Neutrophil (primary cell): ENCODE measurements at regions not wholly inside any gene's neighbourhood (a gene's known extent, or its start where the extent isn't known, plus 50 kb on each side); places are given as distances from the start of the nearest gene placed in this dataset.

Experiments
- H3K27ac ChIP-seq: fragments of 200-600 bp; sonication (generic); 2 replicates; pipeline ENCODE4 v1.5.1; 2016; ENCODE audit warnings: mild to moderate bottlenecking, moderate library complexity
- H3K27me3 ChIP-seq: fragments of 200-600 bp; sonication (generic); 2 replicates; pipeline ENCODE4 v1.6.0; 2016; ENCODE audit warnings: mild to moderate bottlenecking
- H3K36me3 ChIP-seq: fragments of 200-600 bp; sonication (generic); 2 replicates; pipeline ENCODE4 v1.5.1; 2017
- H3K4me1 ChIP-seq, 2 experiments: fragments of 200-600 bp in 1 of 2; sonication (generic) in 1 of 2; 1 replicate in 1 of 2; 2 replicates in 1 of 2; pipeline versions ENCODE4 v1.5.1 to v1.6.1; 2013 to 2016; ENCODE audit warnings: low read depth in 1 of 2, low read length in 1 of 2, mild to moderate bottlenecking in 1 of 2, moderate library complexity in 1 of 2; ENCODE audit not compliant: control insufficient read depth in 1 of 2, insufficient read depth in 1 of 2
- H3K4me3 ChIP-seq, 2 experiments: fragments of 200-600 bp in 1 of 2; sonication (generic) in 1 of 2; 1 replicate in 1 of 2; 2 replicates in 1 of 2; pipeline ENCODE4 v1.5.1; 2013 to 2016; ENCODE audit warnings: low read depth in 1 of 2, low read length in 1 of 2, mild to moderate bottlenecking in 1 of 2, moderate library complexity in 1 of 2
- H3K9me3 ChIP-seq: fragments of 200-600 bp; sonication (generic); 2 replicates; pipeline ENCODE4 v1.5.1; 2016
- TF ChIP-seq, protein P1 (sequence below): fragments of 200-600 bp; sonication (generic); IDR thresholded peaks from 2 replicates; pipeline ENCODE4 v1.5.1; 2016; ENCODE audit warnings: antibody characterized with exemption

DNA sequence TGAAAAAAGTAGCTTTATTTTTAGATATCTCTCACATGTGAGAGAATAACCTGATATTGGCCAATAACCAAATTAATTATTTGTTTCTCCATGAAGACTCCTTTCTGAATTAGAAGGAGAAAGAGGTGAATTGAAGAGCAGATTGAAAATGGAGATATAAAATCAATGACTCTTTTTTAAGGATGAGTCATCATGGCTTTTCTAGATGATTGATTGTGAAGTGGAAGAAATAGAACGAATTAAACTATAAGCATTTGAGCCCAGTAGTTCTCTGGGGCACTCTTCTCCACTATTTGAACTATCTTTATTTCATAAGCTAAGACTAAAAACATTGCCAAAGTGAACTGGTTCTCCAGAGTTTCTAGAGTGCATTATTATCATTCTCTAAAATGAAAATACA lies 137.2 kb upstream of the EDNRA start:
- no peaks in the 10 kb centered on the region for H3K9me3 ChIP-seq
- H3K36me3 ChIP-seq = no peaks in the 10 kb centered on the region
- no peaks in the 10 kb centered on the region for H3K4me1 ChIP-seq
- H3K4me3 ChIP-seq = no peak overlapping the region
- H3K27ac ChIP-seq = no peak overlapping the region
- TF ChIP-seq, protein P1, sequence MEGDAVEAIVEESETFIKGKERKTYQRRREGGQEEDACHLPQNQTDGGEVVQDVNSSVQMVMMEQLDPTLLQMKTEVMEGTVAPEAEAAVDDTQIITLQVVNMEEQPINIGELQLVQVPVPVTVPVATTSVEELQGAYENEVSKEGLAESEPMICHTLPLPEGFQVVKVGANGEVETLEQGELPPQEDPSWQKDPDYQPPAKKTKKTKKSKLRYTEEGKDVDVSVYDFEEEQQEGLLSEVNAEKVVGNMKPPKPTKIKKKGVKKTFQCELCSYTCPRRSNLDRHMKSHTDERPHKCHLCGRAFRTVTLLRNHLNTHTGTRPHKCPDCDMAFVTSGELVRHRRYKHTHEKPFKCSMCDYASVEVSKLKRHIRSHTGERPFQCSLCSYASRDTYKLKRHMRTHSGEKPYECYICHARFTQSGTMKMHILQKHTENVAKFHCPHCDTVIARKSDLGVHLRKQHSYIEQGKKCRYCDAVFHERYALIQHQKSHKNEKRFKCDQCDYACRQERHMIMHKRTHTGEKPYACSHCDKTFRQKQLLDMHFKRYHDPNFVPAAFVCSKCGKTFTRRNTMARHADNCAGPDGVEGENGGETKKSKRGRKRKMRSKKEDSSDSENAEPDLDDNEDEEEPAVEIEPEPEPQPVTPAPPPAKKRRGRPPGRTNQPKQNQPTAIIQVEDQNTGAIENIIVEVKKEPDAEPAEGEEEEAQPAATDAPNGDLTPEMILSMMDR = no peak
- H3K27me3 ChIP-seq = no peaks in the 10 kb centered on the region

DNA sequence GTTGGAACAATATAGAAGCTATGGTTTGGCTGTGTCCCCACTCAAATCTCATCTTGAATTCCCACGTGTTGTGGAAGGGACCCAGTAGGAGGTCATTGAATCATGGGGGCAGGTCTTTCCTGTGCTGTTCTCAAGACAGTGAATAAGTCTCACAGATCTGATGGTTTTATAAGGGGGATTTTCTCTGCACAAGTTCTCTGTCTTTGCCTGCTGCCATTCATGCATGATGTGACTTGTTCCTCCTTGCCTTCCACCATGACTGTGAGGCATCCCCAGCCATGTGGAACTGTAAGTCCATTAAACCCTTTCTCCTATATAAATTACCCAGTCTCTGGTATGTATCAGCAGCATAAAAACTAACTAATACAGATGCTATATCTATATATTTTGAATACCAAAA lies 135.2 kb upstream of the EDNRA start:
- Histone ChIP-seq H3K27me3 (no peaks in the 10 kb centered on the region), H3K4me1 (no peaks in the 10 kb centered on the region), H3K27ac (no peak overlapping the region), H3K36me3 (no peaks in the 10 kb centered on the region), H3K4me3 (no peak overlapping the region), H3K9me3 (no peaks in the 10 kb centered on the region)
- TF ChIP-seq, protein P1 = no peak

GRCh38 chr4:147347217-147347616 lies 133.7 kb upstream of the EDNRA start:
- Histone ChIP-seq H3K4me1 (no peaks in the 10 kb centered on the region), H3K27me3 (no peaks in the 10 kb centered on the region), H3K9me3 (no peaks in the 10 kb centered on the region), H3K27ac (no peak overlapping the region), H3K4me3 (no peak overlapping the region), H3K36me3 (no peaks in the 10 kb centered on the region)
- TF ChIP-seq, protein P1 = no peak

DNA sequence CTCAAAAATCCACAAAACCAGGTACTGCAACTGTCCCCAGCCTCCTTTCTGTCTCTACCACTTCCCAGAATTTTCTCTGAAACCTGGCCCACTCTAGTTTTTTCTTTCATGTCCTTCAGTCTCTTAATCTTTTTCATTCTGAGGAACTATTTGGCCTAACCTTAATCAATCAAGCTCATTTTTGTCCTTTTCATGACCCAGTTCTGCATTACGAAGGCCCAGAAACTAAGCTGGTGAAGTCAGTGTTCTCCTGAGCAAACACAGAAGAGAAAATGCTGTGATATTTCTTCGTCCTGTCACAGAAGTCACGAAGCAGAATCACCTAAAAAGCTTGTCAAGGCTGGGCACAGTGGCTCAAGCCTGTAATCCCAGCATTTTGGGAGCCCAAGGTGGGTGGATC lies 131.7 kb upstream of the EDNRA start:
- Histone ChIP-seq H3K4me1 (no peaks in the 10 kb centered on the region), H3K36me3 (no peaks in the 10 kb centered on the region), H3K27me3 (no peaks in the 10 kb centered on the region), H3K9me3 (no peaks in the 10 kb centered on the region), H3K4me3 (no peak overlapping the region), H3K27ac (no peak overlapping the region)
- TF ChIP-seq, protein P1 = no peak

GRCh38 chr4:147351083-147351787 lies 129.7 kb upstream of the EDNRA start:
- TF ChIP-seq, protein P1 = no peak
- H3K27ac ChIP-seq = no peak overlapping the region

GRCh38 chr4:147354237-147354636 lies 126.7 kb upstream of the EDNRA start:
- Histone ChIP-seq H3K4me3 (no peak overlapping the region), H3K4me1 (no peaks in the 10 kb centered on the region), H3K27me3 (no peaks in the 10 kb centered on the region), H3K36me3 (no peaks in the 10 kb centered on the region), H3K9me3 (no peaks in the 10 kb centered on the region), H3K27ac (no peak overlapping the region)
- TF ChIP-seq, protein P1 = no peak

More at GRCh38 chr4:147351083-147351787, 129.7 kb upstream of the EDNRA start:
- Histone ChIP-seq H3K9me3 (no peaks in the 10 kb centered on the region), H3K36me3 (no peaks in the 10 kb centered on the region), H3K27me3 (no peaks in the 10 kb centered on the region), H3K4me1 (no peaks in the 10 kb centered on the region), H3K4me3 (no peak overlapping the region)
